Islet of Langerhans (tissue), 1 donor: ENCODE measurements at regions not wholly inside any gene's neighbourhood (a gene's known extent, or its start where the extent isn't known, plus 50 kb on each side); places are given as distances from the start of the nearest gene placed in this dataset.
A peak's percentile ranks its signal among the peaks of the same experiment; 100 is the strongest.

Experiments used
- FAIRE-seq: peaks from one replicate; lab custom pipeline; 2011; peaks lifted over from hg19 to GRCh38; lab: Jason Lieb, UNC

- FAIRE-seq = no peak
Observed at GRCh38 chr19:29263305-29264135, 50.6 kb upstream of the UQCRFS1 start.

- no peak for FAIRE-seq
Observed at GRCh38 chr19:29264897-29265296, 51.9 kb upstream of the UQCRFS1 start.

GRCh38 chr19:29265436-29265835 is 52.5 kb upstream of the UQCRFS1 start:
- no peak for FAIRE-seq

- FAIRE-seq = no peak
Observed at GRCh38 chr19:29266001-29266400, 53.0 kb upstream of the UQCRFS1 start.

GRCh38 chr19:29266603-29267002 is 53.7 kb upstream of the UQCRFS1 start:
- FAIRE-seq = no peak

GRCh38 chr19:29267701-29268100 is 54.8 kb upstream of the UQCRFS1 start:
- FAIRE-seq = no peak

- FAIRE-seq = no peak
Observed at GRCh38 chr19:29268103-29268502, 55.2 kb upstream of the UQCRFS1 start.

GRCh38 chr19:29268721-29269393 is 55.9 kb upstream of the UQCRFS1 start:
- no peak for FAIRE-seq

- FAIRE-seq = no peak
Observed at GRCh38 chr19:29269641-29270040, 56.7 kb upstream of the UQCRFS1 start.

GRCh38 chr19:29271341-29271740 is 58.4 kb upstream of the UQCRFS1 start:
- FAIRE-seq = no peak

- FAIRE-seq = no peak
Observed at GRCh38 chr19:29271911-29272310, 59.0 kb upstream of the UQCRFS1 start.

GRCh38 chr19:29273000-29273640 is 60.2 kb upstream of the UQCRFS1 start:
- no peak for FAIRE-seq

- no peak for FAIRE-seq
Observed at GRCh38 chr19:29275266-29275665, 62.3 kb upstream of the UQCRFS1 start.

GRCh38 chr19:29277102-29277501 is 64.2 kb upstream of the UQCRFS1 start:
- peak; percentile 17 for FAIRE-seq

GRCh38 chr19:29278716-29279115 is 65.8 kb upstream of the UQCRFS1 start:
- FAIRE-seq = no peak

GRCh38 chr19:29283366-29283765 is 70.4 kb upstream of the UQCRFS1 start:
- FAIRE-seq = no peak

GRCh38 chr19:29285187-29285687 is 72.3 kb upstream of the UQCRFS1 start:
- no peak for FAIRE-seq

- FAIRE-seq = no peak
Observed at GRCh38 chr19:29285878-29286277, 72.9 kb upstream of the UQCRFS1 start.

GRCh38 chr19:29287061-29287460 is 74.1 kb upstream of the UQCRFS1 start:
- peak; percentile 36 for FAIRE-seq

- no peak for FAIRE-seq
Observed at GRCh38 chr19:29288256-29288655, 75.3 kb upstream of the UQCRFS1 start.

GRCh38 chr19:29289020-29289419 is 76.1 kb upstream of the UQCRFS1 start:
- FAIRE-seq = no peak

- FAIRE-seq = no peak
Observed at GRCh38 chr19:29290853-29291252, 77.9 kb upstream of the UQCRFS1 start.

- no peak for FAIRE-seq
Observed at GRCh38 chr19:29292153-29292552, 79.2 kb upstream of the UQCRFS1 start.
